Testis (tissue), 2 donors: ENCODE measurements at regions not wholly inside any gene's neighbourhood (a gene's known extent, or its start where the extent isn't known, plus 50 kb on each side); places are given as distances from the start of the nearest gene placed in this dataset.

Experiments used
- DNase-seq: peaks from one replicate; pipeline ENCODE4 v3.0.0-alpha.2; 2019
- H3K27ac ChIP-seq, 2 donors: fragments of 200-600 bp; sonication (generic); one replicate each; pipeline ENCODE4 v1.5.1; 2019
- H3K27me3 ChIP-seq: fragments of 200-600 bp; sonication (generic); one replicate; pipeline ENCODE4 v1.5.1; 2019
- H3K36me3 ChIP-seq: fragments of 200-600 bp; sonication (generic); one replicate; pipeline ENCODE4 v1.5.1; 2017; ENCODE audit warnings: low read depth; ENCODE audit errors: missing control alignments
- H3K4me1 ChIP-seq: fragments of 200-600 bp; sonication (generic); one replicate; pipeline ENCODE4 v1.5.1; 2019
- H3K4me3 ChIP-seq, 2 donors: fragments of 200-600 bp; sonication (generic); one replicate each; pipeline ENCODE4 v1.5.1; 2017 to 2019
- H3K9me3 ChIP-seq: fragments of 200-600 bp; sonication (generic); one replicate; pipeline ENCODE4 v1.5.1; 2017
- POLR2A ChIP-seq: fragments of 450-650 bp; IDR thresholded peaks from one replicate; pipeline ENCODE4 v1.6.1; 2017; ENCODE audit warnings: antibody characterized with exemption, mild to moderate bottlenecking, moderate library complexity
- WGBS, 2 donors: methylation state at CpG; one replicate each; pipeline ENCODE4 v1.1.5; 2018; 5-methylcytosine and 5-hydroxymethylcytosine counted together
- intact Hi-C: fragments of 100-400 bp; cut with DNase I; formaldehyde crosslinking; loops from one replicate; pipeline ENCODE4 v1.15.1; 2023; ENCODE audit warnings: low total_unique reads
- TF ChIP-seq, protein P1 (sequence below), 3 experiments: fragments of 450-650 bp in 2 of 3; fragments of 200-600 bp in 1 of 3; sonication (generic) in 1 of 3; IDR thresholded peaks; one replicate each; pipeline ENCODE4 v1.5.1; 2016 to 2019; ENCODE audit warnings: antibody characterized with exemption in 3 of 3, mild to moderate bottlenecking in 2 of 3, moderate library complexity in 1 of 3

DNA sequence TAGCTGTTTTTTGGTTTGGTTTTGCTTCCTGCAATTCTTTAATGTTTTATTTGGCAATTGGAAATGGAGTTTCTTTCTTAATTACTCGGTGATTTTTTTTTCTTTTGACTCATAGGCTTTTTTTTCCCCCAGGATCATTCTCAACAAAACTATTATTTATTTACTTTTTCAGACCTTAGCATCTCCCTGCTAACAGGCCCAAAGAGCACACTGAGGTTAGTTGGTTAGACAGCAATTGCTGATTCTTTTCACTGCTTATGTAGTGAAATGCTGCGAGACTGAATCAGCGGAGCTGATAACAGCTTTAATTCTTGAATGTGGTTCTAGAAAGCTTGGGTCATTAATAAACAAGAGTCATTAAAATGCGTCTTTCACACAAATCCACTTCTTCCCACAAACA lies 79.1 kb upstream of the ZFP64 start:
- intact Hi-C loops: no loop called here
- Histone ChIP-seq H3K4me3 (no peak overlapping the region), H3K36me3 (no peaks in the 10 kb centered on the region), H3K27me3 (no peaks in the 10 kb centered on the region), H3K4me1 (no peaks in the 10 kb centered on the region), H3K27ac (no peak overlapping the region), H3K9me3 (no peaks in the 10 kb centered on the region)
- 65 to 67% methylated on average over 4 of the region's 4 CpGs for WGBS, 2 donors
- DNase-seq: no peak
- TF ChIP-seq POLR2A: no peak
- TF ChIP-seq, protein P1, sequence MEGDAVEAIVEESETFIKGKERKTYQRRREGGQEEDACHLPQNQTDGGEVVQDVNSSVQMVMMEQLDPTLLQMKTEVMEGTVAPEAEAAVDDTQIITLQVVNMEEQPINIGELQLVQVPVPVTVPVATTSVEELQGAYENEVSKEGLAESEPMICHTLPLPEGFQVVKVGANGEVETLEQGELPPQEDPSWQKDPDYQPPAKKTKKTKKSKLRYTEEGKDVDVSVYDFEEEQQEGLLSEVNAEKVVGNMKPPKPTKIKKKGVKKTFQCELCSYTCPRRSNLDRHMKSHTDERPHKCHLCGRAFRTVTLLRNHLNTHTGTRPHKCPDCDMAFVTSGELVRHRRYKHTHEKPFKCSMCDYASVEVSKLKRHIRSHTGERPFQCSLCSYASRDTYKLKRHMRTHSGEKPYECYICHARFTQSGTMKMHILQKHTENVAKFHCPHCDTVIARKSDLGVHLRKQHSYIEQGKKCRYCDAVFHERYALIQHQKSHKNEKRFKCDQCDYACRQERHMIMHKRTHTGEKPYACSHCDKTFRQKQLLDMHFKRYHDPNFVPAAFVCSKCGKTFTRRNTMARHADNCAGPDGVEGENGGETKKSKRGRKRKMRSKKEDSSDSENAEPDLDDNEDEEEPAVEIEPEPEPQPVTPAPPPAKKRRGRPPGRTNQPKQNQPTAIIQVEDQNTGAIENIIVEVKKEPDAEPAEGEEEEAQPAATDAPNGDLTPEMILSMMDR (IDR thresholded peaks at IDR 0.05): no peak

DNA sequence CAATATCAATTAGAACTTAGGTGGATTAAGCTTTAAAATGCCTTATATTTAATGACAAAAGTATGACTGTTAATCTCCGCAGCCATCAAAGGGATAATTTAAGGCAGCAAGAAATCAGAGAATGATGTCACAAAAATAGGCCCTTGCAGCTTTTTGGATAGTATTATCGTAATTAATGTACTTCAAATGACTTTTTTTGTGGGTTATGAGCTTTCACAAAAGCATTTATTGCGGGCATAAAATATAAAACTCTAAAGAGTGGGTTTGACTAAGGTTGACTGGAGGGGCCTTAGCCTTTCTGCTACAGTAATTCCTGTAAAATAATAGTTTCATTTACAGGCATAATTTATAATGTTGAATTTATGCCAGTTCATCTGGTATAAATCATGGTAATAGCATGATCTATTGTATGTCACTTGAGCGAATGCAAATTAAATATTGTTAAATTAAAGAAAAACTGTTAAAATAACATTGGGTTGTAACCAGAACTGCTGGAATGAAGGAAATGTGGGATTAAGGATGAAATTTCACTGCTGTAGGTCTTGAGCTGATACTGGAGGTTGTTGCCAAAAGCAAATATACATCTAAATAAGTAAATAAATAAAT lies 78.5 kb upstream of the ZFP64 start:
- 82% methylated on average over 4 of the region's 4 CpGs for WGBS, 2 donors
- Histone ChIP-seq H3K36me3 (no peaks in the 10 kb centered on the region), H3K27me3 (no peaks in the 10 kb centered on the region), H3K4me3 (no peak overlapping the region), H3K9me3 (no peaks in the 10 kb centered on the region), H3K27ac (no peak overlapping the region), H3K4me1 (no peaks in the 10 kb centered on the region)
- TF ChIP-seq, protein P1 (IDR thresholded peaks at IDR 0.05): no peak
- no peak for TF ChIP-seq POLR2A
- intact Hi-C loops: no loop called here
- DNase-seq: no peak

DNA sequence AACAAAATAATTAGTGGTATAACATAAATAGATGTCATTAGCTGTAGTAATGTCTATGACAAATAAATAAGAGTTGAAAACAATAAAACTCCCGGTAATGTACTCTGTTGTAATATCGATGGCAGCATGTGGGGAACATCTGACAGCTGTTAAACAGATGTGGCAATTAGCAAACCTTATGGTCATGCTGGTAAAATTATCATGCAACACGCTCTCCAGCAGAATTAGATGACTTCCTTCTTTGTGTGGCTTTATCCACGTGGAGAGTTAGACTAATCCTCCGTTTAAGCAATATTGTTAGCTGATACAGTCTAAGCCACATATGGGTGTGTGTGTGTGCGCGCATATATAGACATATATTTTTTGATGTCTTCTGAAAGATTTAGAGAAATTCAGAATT lies 77.7 kb upstream of the ZFP64 start:
- H3K4me1 ChIP-seq: no peaks in the 10 kb centered on the region
- WGBS, 2 donors: 72 to 75% methylated on average over 7 of the region's 7 CpGs

DNA sequence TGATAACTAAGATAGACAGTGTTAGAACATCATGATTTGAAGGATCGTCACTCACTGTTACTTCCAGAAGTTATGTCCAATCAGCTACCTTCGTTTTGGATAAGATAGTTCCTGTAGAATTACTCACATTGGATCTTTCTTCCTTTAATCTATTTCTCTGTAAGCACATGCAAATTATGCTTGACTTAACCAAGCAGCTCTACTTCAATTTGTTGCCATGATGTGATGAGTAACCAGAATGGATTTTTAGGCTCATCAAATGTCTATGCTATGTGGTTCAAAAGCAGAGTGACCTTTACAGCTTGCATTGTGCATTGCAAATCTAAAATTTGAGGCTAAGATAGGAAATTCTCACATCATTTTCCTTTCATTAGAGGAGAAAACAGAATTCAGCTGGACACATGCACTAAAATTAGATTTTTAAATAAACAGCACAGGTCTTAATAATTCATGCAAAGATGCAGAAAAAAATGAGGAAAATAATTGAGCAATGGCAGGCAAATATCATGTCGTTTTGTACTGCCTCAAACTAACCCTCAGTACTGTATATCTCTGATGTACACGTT lies 76.7 kb upstream of the ZFP64 start:
- no peak overlapping the region for H3K4me3 ChIP-seq
- 74 to 81% methylated on average over 4 of the region's 4 CpGs for WGBS, 2 donors
- no peaks in the 10 kb centered on the region for H3K4me1 ChIP-seq
- no peak for TF ChIP-seq POLR2A
- TF ChIP-seq, protein P1 (IDR thresholded peaks at IDR 0.05): no peak
- DNase-seq: no peak
- H3K27me3 ChIP-seq: no peaks in the 10 kb centered on the region
- no peak overlapping the region for H3K27ac ChIP-seq
- no peaks in the 10 kb centered on the region for H3K36me3 ChIP-seq
- intact Hi-C loops: no loop called here
- H3K9me3 ChIP-seq: no peaks in the 10 kb centered on the region

More for the DNA sequence above, 77.7 kb upstream of the ZFP64 start:
- DNase-seq: no peak
- TF ChIP-seq POLR2A: no peak
- TF ChIP-seq, protein P1 (IDR thresholded peaks at IDR 0.05): no peak
- Histone ChIP-seq H3K27ac (no peak overlapping the region), H3K27me3 (no peaks in the 10 kb centered on the region), H3K9me3 (no peaks in the 10 kb centered on the region), H3K4me3 (no peak overlapping the region), H3K36me3 (no peaks in the 10 kb centered on the region)
- intact Hi-C loops: no loop called here

DNA sequence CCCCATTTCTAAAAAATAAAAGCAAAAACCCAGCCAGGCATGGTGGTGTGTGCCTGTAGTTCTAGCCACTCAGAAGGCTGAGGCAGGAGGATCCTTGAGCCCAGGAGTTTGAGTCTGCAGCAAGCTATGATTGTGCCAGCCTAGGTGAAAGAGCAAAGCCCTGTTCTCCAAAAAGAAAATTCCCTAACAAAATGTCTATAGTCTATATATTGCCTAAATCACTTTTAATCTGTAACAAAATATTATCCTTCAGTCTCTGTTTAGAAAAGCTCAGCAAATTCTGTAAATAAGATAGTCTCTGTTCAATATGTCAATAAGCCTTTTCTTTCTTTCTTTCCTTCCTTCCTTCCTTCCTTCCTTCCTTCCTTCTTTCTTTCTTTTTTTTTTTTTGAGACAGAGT lies 75.8 kb upstream of the ZFP64 start:
- H3K27ac ChIP-seq: no peak overlapping the region
- H3K36me3 ChIP-seq: no peaks in the 10 kb centered on the region
- DNase-seq: no peak
- no peaks in the 10 kb centered on the region for H3K9me3 ChIP-seq
- no peak overlapping the region for H3K4me3 ChIP-seq
- H3K27me3 ChIP-seq: no peaks in the 10 kb centered on the region
- intact Hi-C loops: no loop called here
- no peaks in the 10 kb centered on the region for H3K4me1 ChIP-seq
- TF ChIP-seq, protein P1 (IDR thresholded peaks at IDR 0.05): no peak
- TF ChIP-seq POLR2A: no peak
